Hematopoietic multipotent progenitor cell treated with erythropoietin and hydrocortisone succinate and interleukin-3 and kit ligand, for 6 days (in vitro differentiated cells): ENCODE measurements at regions not wholly inside any gene's neighbourhood (a gene's known extent, or its start where the extent isn't known, plus 50 kb on each side); places are given as distances from the start of the nearest gene placed in this dataset.
"Not testable (repeated sequence)": the region's sequence is repeated elsewhere in the genome, so short reads cannot be mapped to it uniquely, and the experiment has no call there.

ENCODE experiments used
- DNase-seq: peaks from one replicate; pipeline ENCODE4 v3.0.0-alpha.2; 2015

DNA sequence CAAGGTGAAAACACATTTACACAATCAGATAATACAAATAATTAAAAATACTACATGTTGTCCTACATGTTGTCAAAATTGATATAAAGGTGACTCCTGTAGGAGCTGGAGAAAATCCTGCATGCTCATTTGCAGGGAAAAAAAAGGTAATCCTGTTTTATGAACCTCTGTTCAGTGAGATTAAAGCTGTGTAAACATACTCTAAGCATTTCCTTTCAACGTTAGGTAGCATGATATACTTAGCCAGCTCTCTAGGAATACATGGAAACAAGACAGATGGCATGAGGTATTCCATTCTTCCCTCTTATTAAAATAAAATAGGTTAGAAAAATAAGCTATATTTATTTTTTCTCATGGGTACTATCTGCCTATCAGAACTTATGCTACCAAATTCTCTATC is 635.7 kb upstream of the FLRT2 start:
- no peak for DNase-seq

DNA sequence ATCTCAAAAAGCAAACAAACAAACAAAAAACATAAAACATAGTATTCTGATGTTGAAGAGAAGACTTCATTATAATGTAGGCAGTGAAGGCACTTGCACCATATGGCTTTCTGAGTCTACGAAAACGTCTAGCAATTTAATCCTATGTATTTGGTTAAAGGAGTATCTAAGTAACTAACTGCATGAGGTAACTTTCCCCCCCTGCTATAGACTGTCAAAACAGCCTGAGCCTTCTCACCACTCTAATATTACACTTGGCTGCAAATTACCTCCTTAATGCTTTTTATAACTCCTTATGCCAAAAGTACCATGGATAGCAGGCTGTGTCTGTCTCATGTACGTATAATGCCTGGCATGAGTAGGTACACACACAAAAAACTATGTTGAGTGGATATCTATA is 607.6 kb upstream of the FLRT2 start:
- DNase-seq: no peak

DNA sequence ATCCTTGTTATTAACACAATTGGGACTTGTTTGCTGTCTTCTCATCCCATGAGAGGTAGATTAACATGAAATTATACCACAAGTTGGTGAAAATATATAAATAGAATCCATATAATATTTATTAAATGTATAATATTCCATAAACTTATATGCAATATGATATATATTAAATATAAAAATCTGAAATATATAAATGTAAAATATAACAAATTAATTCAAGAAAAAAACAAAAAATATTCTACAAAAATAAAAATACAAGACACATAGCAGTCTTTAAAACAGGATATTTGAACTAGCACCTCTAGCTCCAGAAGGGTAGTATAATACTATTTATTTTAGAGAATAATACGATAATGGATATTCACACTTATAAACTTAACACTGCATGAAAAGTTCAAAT is 603.3 kb upstream of the FLRT2 start:
- DNase-seq: no peak

DNA sequence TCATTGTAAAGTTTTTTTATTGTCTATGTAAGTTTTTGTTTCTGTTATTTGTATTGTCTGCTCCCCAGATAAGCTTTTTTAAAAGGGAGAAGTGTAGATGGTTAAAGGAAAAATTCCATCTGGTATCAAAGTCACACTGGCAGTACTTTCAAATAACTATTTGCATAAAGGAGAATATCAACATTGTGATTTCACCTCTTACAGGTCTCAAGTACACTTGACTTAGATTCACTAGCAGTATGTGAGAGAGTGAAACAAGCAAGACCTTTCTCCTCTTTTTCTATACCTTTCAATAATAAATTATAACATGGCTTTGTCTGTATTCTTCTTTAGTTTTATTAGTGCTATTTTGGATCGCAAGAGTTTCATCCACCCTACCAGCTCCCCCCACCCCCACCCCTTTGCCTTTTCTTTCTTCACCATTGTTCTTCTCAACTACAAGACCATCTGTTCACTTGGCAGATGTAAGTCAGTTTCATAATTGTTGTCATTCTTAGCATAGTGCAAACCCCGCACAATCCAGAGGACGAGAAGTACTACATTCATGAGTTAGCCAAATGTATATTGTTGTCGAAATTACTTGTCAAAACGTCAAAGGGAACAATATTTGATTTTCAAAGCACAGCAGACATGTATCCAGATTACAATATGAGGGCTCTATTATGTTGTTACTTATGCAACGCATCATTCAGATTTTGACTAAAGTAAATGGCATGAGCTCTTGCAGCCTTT is 602.7 kb upstream of the FLRT2 start:
- DNase-seq: no peak

DNA sequence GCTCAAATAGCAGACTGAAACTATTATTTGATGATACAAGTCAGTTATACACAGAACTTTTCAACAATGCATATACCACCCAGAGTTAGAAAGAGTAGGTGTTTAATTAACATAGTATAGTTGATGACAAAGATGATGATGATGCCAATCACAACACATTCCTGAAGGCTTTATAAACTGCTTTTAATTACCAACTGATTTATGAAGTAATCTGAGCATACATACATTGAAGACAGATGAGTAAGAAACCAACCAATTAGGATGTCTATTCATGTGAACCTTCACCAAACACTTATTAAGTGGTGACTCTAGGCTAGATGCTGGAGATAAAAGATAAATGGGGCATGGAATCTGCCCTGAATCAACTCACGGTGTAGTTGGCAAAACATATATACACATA is 600.9 kb upstream of the FLRT2 start:
- DNase-seq: no peak

DNA sequence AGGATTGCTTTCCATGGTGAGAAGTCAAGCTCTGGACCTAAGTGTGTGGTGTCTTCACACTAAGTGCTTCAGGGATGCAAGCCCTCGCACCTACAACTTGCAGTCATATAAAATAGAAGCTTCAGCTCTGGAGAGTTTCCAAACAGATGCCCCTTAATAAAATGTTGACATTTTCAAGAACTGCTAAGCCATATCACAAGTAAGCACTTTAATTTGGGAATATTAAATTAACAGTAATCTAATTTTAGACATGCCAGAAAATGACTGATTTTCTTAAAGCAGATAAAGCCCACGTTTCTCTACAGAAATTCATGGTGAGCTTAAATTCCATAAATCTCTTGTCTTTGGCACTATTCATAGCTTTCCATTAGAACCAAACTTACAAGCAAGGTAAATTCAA is 600.1 kb upstream of the FLRT2 start:
- no peak for DNase-seq

DNA sequence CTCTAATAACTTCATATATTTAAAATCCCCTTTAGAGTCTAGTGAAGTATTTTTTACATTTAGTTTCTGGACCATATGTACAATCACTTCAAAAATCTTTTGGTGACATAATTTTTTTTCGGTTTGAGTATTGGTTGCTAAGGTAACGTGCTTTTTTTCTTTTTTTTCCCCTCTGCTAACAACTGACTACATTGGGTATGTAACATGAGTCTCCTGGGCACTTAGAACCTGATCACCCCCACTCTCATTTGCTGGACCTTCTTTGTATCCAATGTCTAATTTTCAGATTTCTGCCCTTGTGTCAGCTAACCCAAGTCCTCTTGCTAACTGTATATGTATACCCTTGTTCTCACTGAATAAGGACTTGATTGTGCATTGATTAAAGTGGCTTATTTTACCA is 592.9 kb upstream of the FLRT2 start:
- no peak for DNase-seq

DNA sequence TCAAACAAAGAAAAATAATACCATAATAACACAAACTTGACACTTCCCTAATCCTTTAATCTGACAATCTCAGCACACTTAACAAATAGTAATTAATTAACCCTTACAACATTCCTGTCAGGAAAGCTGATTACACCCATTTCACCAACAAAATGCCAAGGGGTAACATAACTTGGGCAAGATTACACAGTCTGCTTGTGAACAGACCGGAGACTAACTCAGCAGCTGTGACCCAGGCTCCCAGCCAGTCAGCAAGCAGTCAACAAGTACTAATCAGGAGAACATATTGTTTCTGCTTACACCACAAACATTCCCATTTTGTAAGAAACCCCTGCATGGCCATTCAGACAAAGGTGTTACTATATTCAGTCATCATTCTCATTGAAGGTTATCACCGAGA is 592.5 kb upstream of the FLRT2 start:
- DNase-seq: no peak

DNA sequence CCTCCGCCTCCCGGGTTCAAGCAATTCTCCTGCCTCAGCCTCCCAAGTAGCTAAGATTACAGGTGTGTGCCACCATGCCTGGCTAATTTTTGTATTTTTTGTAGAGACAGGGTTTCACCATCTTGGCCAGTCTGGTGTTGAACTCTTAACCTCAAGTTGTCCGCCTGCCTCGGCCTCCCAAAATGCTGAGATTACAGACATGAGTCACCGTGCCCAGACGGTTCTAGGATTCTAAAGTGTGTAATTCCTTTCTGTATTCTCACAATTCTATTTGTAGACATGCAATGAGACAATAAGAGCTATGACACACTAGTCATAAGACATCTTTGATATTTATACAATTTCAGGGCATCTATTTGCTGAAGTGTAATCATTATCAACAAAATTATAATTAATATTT is 585.0 kb upstream of the FLRT2 start:
- DNase-seq: not testable (repeated sequence)

DNA sequence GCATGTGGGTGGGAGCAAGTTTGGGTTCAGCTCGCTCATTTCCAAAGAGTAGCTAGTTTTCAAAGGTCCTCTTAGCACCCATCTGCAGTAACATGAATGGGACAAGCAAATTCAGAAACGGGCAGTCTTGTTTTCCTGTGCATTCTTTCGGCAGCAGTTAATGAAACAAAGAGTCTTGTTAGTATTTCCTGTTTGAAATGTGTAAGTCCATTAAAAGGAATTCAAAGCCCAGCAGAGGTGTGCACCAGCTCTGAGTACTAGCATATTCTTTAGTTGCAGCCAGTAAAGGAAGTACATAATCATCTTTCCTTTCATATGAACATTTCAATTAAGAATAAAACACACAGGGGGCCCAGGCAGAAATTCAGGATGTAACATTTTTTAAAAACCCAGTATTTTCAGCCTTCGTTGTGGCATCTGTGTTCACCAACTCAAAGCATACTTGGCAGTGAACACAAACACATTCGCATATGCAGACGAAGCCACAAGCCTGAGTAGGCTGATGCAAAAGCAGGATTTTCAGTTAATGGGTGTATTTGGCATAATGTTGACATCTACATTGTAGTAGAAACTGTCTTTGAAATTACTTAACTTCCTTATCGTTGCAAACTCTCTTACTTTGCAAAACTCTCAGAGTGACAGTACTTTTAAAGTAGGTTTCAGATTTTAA is 570.0 kb upstream of the FLRT2 start:
- DNase-seq: no peak

DNA sequence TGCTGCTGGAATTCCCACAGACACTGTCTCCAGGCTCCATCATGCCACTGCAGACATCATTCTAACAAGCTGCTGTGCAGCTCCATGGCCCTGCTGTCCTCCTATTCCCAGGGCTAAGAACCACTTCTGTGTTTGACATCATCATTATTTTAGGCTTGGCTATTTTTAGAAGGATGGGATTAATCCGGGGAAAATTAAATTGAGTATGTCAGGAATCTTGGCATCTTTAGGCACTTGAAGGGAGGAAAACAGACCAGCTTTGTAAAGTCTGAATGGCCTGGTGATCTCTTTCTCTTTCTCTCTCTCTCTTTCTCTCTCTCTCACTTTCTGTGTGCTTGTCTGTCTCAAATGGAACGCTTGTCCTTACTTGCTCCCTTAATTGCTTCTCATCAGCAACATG is 568.3 kb upstream of the FLRT2 start:
- DNase-seq: no peak

DNA sequence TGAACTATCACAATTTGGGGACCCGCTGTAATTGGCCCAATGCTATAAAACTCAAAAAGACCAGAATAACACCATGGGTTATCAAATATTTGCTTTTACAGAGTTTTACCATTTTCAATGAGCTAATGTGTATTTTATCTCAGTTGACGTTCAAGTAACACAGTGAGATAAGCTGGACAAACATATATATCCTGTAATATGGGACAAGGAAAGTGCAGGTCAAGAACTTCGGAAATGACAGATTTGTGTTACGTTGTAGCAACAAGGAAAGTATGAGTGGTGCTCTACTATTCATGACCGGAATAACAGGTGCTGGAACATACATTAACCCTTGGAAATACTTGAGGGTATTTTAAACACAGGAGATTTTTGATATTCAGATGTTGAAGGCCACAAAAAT is 566.4 kb upstream of the FLRT2 start:
- DNase-seq: no peak

DNA sequence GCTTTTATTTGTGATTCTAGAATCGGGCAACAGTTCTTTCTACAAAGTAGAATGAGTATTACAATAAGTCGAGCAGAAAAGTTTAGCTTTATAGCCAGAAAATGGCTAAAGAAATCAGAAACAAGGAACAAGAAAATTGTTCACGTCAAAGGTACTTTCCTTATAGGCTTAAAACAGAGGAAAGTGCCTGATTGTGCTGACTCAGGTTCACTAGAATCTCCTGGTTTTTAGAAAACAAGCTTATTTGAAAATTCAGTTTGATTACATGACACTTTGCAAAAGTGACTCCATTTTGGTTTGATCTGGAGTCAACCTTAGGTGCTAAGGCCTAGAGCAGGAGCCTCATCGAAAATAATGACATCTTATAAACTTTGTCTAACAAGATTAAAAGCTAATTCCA is 564.7 kb upstream of the FLRT2 start:
- DNase-seq: no peak

DNA sequence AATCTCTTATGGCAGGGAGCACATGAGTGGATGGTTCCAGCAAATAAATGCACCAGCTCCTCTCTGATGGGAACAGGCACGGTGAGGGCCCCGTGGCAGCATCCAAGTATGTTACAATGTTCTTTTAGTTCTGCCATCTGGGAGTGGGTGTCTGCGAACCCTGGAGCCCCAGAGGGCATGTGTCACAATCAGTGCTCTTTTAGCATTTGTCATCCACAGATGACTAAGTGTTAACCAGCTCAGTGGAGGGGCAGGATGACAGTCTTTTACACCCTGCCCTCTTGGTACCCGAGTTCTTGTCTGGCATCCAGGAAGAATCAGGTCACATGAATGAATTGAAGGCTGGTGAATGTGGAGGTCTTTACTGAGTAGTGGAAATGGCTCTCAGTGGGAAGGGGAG is 560.4 kb upstream of the FLRT2 start:
- no peak for DNase-seq

DNA sequence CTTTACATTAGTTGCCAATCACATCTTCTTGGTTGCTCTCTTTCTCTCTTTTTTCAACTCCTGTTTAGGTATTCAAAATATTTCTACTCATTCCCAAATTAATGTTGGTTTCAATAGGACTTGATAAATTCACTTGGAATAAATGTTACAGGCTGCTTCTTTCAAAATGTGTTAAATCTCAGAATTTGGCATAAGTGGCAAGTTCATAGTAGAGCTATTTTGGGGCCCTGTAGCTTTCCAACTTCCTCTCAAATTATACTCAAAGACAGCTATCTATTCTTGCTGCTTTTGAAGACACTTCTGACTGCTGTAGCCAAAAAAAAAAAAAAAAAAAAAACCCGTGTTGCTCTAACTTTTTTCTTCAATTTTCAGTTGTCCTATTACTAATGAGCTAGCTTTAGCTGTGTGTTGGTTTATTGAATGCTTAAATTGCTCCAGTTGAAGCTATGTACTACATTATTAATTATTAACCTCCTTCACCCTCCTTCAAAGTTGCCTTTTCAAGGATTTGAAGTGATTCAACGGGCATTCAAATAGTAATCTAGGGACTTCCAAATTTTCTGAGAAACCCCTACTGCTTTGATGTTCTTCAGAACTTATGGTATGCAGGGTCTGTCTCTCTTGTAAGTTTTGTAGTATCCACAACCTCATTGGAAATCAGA is 554.6 kb upstream of the FLRT2 start:
- DNase-seq: no peak

DNA sequence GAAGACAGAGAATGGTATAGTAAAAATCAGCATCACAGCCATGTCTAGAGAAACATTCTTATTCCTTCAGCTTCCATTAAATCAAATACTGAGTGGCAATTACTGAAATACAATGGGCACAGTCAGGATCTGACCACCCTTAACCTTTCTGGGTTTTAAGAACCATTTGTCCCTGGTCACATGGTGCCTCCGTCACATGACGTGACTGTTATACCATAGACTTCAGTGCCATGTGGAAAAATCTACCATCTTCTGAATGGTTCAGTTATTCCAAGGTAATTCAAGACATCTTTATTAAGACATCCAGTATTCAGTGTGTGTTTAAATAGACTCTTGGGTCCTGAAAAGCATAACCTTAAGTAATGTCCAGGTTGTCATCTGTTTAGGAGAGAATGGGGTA is 553.1 kb upstream of the FLRT2 start:
- DNase-seq: no peak

DNA sequence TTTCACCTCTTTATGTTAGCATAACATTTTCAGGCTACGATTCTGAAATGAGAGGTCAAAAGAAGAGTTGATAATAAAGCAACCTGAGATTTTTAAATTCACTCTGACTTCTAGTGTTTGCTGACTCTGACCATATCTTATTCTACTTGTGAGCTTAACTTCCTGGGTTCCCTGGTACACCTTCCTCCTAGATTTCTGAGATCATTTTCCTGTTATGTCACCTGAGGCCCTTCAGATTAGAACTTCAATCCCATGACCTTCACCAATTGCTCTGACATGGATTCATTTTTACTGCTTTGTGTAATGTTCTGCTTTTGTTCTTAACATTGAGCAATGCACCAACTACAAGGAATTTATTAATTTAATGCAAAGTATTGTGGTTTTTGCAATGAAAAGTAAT is 542.9 kb upstream of the FLRT2 start:
- no peak for DNase-seq

DNA sequence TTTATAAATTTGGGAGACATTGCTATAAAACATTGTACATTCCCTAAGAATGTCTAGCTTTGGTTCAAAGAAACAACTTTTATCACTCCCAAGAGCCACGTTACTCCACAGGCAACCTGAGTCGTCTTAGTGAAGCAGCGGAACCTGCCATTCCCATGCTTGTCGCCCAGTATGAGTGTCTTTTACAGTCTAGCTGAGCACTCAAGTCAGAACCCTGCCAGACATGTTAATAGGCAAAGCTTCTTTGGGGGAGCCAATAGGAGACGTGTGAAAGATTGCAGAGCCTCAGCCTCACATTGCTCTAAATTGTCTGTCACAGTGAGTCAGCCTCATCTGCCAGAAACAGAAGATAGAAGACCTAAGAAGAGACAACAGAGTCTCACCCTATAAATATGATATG is 541.6 kb upstream of the FLRT2 start:
- DNase-seq: no peak

DNA sequence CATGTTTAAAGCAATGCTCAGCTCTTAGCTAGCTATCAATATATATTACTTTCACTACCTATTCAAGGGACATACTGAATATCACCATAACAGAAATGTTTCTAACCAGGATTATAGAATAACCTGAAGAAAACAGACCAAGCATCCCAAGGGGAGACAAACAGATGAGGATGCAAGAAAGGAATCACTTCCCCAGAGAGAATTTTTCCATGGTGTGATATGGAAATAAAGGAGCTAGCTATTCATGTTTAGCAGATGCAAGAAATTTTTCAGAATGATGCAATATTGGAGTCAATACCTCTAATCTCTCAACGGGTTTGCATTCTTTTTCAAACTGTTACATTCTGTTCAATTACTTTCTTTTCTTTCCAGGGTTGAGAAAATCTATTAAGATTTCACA is 538.9 kb upstream of the FLRT2 start:
- DNase-seq: no peak

DNA sequence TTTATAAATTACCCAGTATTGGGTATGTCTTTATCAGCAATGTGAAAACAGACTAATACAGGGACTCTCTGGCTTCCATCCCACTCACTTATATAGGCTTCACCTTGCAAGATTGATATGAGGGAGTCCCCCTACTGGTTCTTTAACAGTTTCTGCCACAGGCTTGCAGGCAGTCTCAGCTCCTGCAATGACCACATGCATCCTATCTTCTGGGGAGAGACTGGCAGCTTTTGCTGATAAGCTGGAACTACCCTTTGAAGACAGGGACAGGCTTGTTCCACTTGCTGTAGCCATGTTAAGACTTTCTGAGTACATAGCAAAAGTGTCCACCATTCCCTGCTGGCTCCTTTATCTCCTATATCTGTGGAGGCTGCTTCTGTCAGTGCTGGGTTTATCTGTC is 531.7 kb upstream of the FLRT2 start:
- DNase-seq: no peak

DNA sequence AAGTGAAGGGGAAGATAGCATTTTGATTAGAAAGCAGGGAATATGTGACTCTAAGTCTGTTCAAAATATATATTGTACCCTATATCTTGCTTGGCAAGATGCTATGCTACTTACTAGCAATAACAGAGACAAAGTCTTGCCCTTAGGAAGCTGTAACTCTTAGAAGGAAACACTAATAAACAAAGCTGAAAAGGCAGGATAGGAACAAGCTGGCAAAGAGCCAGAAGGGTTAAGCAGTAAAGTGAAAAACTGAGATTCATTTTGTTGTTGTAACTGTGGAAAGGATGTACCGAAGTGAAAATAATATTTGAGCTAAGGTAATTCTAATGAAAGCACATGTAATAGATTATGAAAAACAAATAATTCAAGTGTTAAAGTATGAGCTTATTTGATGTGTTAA is 527.1 kb upstream of the FLRT2 start:
- DNase-seq: no peak

DNA sequence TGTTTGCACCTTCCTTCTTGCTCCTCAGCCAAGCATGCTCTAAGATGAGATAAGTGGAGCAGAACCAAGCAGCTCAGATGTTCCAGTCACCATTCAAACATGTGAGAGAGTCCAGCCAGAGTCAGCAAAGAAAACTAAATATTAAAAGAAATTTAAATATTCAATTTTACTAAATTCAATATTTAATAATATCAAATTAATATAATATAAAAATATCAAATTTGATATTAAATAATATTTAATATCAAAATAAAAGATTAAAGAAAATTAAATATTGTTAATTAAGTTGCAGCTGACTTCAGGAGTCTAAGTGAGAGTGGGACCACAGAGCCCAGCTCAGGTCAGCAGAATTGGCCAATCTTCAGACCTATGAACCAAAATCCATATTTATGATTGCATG is 526.1 kb upstream of the FLRT2 start:
- no peak for DNase-seq

DNA sequence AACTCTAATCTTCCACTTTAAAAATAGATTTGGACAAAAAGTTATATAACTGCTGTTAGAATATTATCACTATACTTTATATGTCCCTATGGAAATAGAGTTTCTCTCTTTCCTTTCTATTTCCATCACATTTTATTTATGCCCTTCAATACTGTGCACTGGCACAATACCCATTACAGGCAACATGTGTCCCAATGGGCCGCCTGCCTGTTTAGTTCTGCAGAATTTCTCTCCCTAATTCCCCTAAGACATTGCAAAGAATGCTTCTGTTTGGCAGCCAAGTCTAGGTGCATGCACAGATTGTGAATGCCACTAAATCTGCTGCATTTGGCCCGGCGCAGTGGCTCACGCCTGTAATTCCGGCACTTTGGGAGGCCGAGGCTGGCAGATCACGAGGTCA is 520.4 kb upstream of the FLRT2 start:
- DNase-seq: no peak

DNA sequence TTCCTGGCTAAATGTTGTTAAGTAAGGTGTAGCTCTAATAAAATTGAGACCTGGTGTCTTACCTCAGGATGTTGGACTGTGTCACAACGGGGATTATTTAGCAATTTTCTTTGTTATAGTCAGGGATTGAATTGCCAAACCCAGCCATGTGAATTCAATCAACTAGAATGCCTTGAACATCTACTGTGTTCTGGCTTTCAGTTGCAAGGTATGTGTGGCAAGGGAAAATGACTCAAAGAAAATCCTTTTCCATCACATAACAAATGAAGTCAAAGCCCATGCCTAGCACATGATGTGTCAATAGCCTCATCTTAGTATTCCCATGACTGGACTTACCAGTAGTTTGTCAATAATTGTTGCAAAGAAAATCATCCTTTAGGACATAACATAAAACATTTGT is 519.8 kb upstream of the FLRT2 start:
- no peak for DNase-seq

DNA sequence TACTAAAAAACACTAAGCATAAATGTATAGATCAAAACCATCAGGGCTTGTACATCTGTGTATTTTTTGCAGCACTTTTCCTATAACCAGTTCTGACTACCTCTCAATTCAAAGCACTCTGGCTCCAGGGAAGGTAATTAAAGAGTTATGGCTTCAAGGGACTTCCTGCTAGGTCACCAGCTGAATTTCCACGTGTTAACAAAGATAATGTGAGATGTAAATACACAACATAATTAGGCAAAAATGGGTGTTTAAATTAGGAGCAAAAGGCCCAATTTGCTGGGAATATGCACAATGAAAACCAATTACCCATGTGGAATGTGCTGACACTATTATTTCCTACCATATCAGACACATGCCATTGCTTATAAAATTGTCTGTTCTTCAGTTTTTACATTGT is 513.4 kb upstream of the FLRT2 start:
- no peak for DNase-seq
